Renal cortex interstitium (tissue), 11 donors: ENCODE measurements at regions not wholly inside any gene's neighbourhood (a gene's known extent, or its start where the extent isn't known, plus 50 kb on each side); places are given as distances from the start of the nearest gene placed in this dataset.

Source experiments
- DNase-seq, 11 donors: peaks; one replicate each; pipeline ENCODE4 v3.0.0-alpha.2; 2013; ENCODE audit warnings: low read depth in 9 of 11, low spot score in 4 of 11; ENCODE audit errors: extremely low read depth in 1 of 11

GRCh38 chr11:24295360-24295759 is 201.5 kb upstream of the LUZP2 start:
- no peak for DNase-seq

GRCh38 chr11:24297461-24297860 is 199.4 kb upstream of the LUZP2 start:
- no peak for DNase-seq

- no peak for DNase-seq
Observed at GRCh38 chr11:24298146-24298545, 198.7 kb upstream of the LUZP2 start.

- no peak for DNase-seq
Observed at GRCh38 chr11:24311974-24312373, 184.9 kb upstream of the LUZP2 start.

GRCh38 chr11:24312464-24313238 is 184.2 kb upstream of the LUZP2 start:
- no peak for DNase-seq

- DNase-seq: no peak
Observed at GRCh38 chr11:24321229-24321628, 175.6 kb upstream of the LUZP2 start.

- no peak for DNase-seq
Observed at GRCh38 chr11:24324211-24324610, 172.6 kb upstream of the LUZP2 start.

GRCh38 chr11:24344222-24344621 is 152.6 kb upstream of the LUZP2 start:
- no peak for DNase-seq

GRCh38 chr11:24348908-24349307 is 147.9 kb upstream of the LUZP2 start:
- DNase-seq: no peak

- no peak for DNase-seq
Observed at GRCh38 chr11:24351179-24351578, 145.7 kb upstream of the LUZP2 start.

- peak in 1 of 11 donors; percentile 5 for DNase-seq
Observed at GRCh38 chr11:24356501-24356900, 140.4 kb upstream of the LUZP2 start.

GRCh38 chr11:24357620-24358410 is 139.0 kb upstream of the LUZP2 start:
- DNase-seq: no peak

- DNase-seq: no peak
Observed at GRCh38 chr11:24372491-24372890, 124.4 kb upstream of the LUZP2 start.

- DNase-seq: no peak
Observed at GRCh38 chr11:24373516-24373915, 123.3 kb upstream of the LUZP2 start.

- DNase-seq: no peak
Observed at GRCh38 chr11:24375351-24375750, 121.5 kb upstream of the LUZP2 start.

- DNase-seq: no peak
Observed at GRCh38 chr11:24375931-24376330, 120.9 kb upstream of the LUZP2 start.

GRCh38 chr11:24383137-24383536 is 113.7 kb upstream of the LUZP2 start:
- DNase-seq: no peak

- DNase-seq: no peak
Observed at GRCh38 chr11:24384240-24384639, 112.6 kb upstream of the LUZP2 start.

GRCh38 chr11:24386546-24387397 is 110.1 kb upstream of the LUZP2 start:
- DNase-seq: peak in 4 of 11 donors; percentile 9 to 22 (median 16)

- no peak for DNase-seq
Observed at GRCh38 chr11:24389575-24389974, 107.3 kb upstream of the LUZP2 start.
